GM12875 (cell line): ENCODE measurements at regions not wholly inside any gene's neighbourhood (a gene's known extent, or its start where the extent isn't known, plus 50 kb on each side); places are given as distances from the start of the nearest gene placed in this dataset.

ENCODE experiments used
- H3K4me3 ChIP-seq: one replicate; pipeline ENCODE4 v1.5.1; 2011; ENCODE audit warnings: low read depth, low read length, control low read depth
- CTCF ChIP-seq: IDR thresholded peaks from 2 replicates; pipeline ENCODE4 v1.5.1; 2011; ENCODE audit warnings: low read depth, mild to moderate bottlenecking, control low read depth, inconsistent platforms, low read length, moderate library complexity, borderline replicate concordance; ENCODE audit not compliant: insufficient read depth

- no peak for TF ChIP-seq CTCF
- H3K4me3 ChIP-seq: no peak overlapping the region
Measured at GRCh38 chr5:89721353-89721752, 688.2 kb downstream of the CETN3 start.

- H3K4me3 ChIP-seq: no peak overlapping the region
- no peak for TF ChIP-seq CTCF
Measured at GRCh38 chr5:89712134-89712700, 697.3 kb downstream of the CETN3 start.

- no peak overlapping the region for H3K4me3 ChIP-seq
- TF ChIP-seq CTCF: no peak
Measured at GRCh38 chr5:89711526-89711925, 698.0 kb downstream of the CETN3 start.

- H3K4me3 ChIP-seq: no peak overlapping the region
- TF ChIP-seq CTCF: no peak
Measured at GRCh38 chr5:89710006-89710405, 699.5 kb downstream of the CETN3 start.

- no peak overlapping the region for H3K4me3 ChIP-seq
Measured at GRCh38 chr5:89707891-89708290, 701.7 kb downstream of the CETN3 start.

GRCh38 chr5:89706731-89707130, 702.8 kb downstream of the CETN3 start:
- TF ChIP-seq CTCF: no peak
- no peak overlapping the region for H3K4me3 ChIP-seq

More at GRCh38 chr5:89707891-89708290, 701.7 kb downstream of the CETN3 start:
- no peak for TF ChIP-seq CTCF

- no peak overlapping the region for H3K4me3 ChIP-seq
Measured at GRCh38 chr5:89703817-89704216, 705.7 kb downstream of the CETN3 start.

More at GRCh38 chr5:89703817-89704216, 705.7 kb downstream of the CETN3 start:
- TF ChIP-seq CTCF: no peak
